G401 (cell line): ENCODE measurements at regions not wholly inside any gene's neighbourhood (a gene's known extent, or its start where the extent isn't known, plus 50 kb on each side); places are given as distances from the start of the nearest gene placed in this dataset.
A peak's percentile ranks its signal among the peaks of the same experiment; 100 is the strongest.

Source experiments
- DNase-seq: peaks from one replicate; pipeline ENCODE4 v3.0.0-alpha.2; 2015; ENCODE audit warnings: low spot score
- in situ Hi-C: cut with HindIII; loops from 2 replicates; pipeline ENCODE4 v1.10.0; 2016; ENCODE audit warnings: low sequenced_read_pairs, mixed read lengths

GRCh38 chr16:13291591-13292333 is 390.4 kb downstream of the SHISA9 start:
- in situ Hi-C loops: no loop called here

GRCh38 chr16:13296206-13296605 is 394.8 kb downstream of the SHISA9 start:
- no peak for DNase-seq
- in situ Hi-C loops: no loop called here

More at GRCh38 chr16:13291591-13292333, 390.4 kb downstream of the SHISA9 start:
- DNase-seq: no peak

- DNase-seq: peak; percentile 1
- in situ Hi-C loops: no loop called here
These were observed 397.3 kb downstream of the SHISA9 start for GRCh38 chr16:13298666-13299065.

GRCh38 chr16:13300066-13300840 is 398.9 kb downstream of the SHISA9 start:
- no peak for DNase-seq
- in situ Hi-C loops: no loop called here

GRCh38 chr16:13305019-13305755 is 403.8 kb downstream of the SHISA9 start:
- in situ Hi-C loops: no loop called here
- no peak for DNase-seq

GRCh38 chr16:13306161-13306995 is 405.0 kb downstream of the SHISA9 start:
- no peak for DNase-seq
- in situ Hi-C loops: no loop called here

- in situ Hi-C loops: no loop called here
- DNase-seq: no peak
These were observed 405.9 kb downstream of the SHISA9 start for GRCh38 chr16:13307255-13307654.

- DNase-seq: no peak
- in situ Hi-C loops: no loop called here
These were observed 406.5 kb downstream of the SHISA9 start for GRCh38 chr16:13307851-13308250.

GRCh38 chr16:13312063-13312462 is 410.7 kb downstream of the SHISA9 start:
- DNase-seq: no peak
- in situ Hi-C loops: no loop called here

GRCh38 chr16:13313351-13313750 is 412.0 kb downstream of the SHISA9 start:
- in situ Hi-C loops: no loop called here
- no peak for DNase-seq

GRCh38 chr16:13314633-13315032 is 413.2 kb downstream of the SHISA9 start:
- no peak for DNase-seq
- in situ Hi-C loops: no loop called here

- in situ Hi-C loops: no loop called here
- no peak for DNase-seq
These were observed 414.4 kb downstream of the SHISA9 start for GRCh38 chr16:13315642-13316427.

- DNase-seq: no peak
- in situ Hi-C loops: no loop called here
These were observed 420.9 kb downstream of the SHISA9 start for GRCh38 chr16:13322336-13322735.

GRCh38 chr16:13324851-13325250 is 423.5 kb downstream of the SHISA9 start:
- in situ Hi-C loops: no loop called here
- no peak for DNase-seq

GRCh38 chr16:13325396-13325795 is 424.0 kb downstream of the SHISA9 start:
- in situ Hi-C loops: no loop called here
- no peak for DNase-seq

GRCh38 chr16:13331918-13332317 is 430.5 kb downstream of the SHISA9 start:
- in situ Hi-C loops: no loop called here
- DNase-seq: no peak

- no peak for DNase-seq
- in situ Hi-C loops: no loop called here
These were observed 431.4 kb downstream of the SHISA9 start for GRCh38 chr16:13332713-13333255.

GRCh38 chr16:13333336-13333735 is 431.9 kb downstream of the SHISA9 start:
- in situ Hi-C loops: no loop called here
- DNase-seq: no peak
